ENCODE measurements at regions not wholly inside any gene's neighbourhood (a gene's known extent, or its start where the extent isn't known, plus 50 kb on each side); places are given as distances from the start of the nearest gene placed in this dataset.
"Not testable (repeated sequence)": the region's sequence is repeated elsewhere in the genome, so short reads cannot be mapped to it uniquely, and the experiment has no call there.

- DNase-seq (ENCODE audit: low read depth) = no peak
Measured at GRCh38 chr7:65800890-65801341, 72.0 kb upstream of the VKORC1L1 start.

GRCh38 chr7:65804887-65805286 is 68.0 kb upstream of the VKORC1L1 start:
- DNase-seq (ENCODE audit: low read depth) = peak; percentile 11

GRCh38 chr7:65807067-65807466 is 65.8 kb upstream of the VKORC1L1 start:
- DNase-seq (ENCODE audit: low read depth) = not testable (repeated sequence)

- no peak for DNase-seq (ENCODE audit: low read depth)
Measured at GRCh38 chr7:65809259-65809981, 63.5 kb upstream of the VKORC1L1 start.

- DNase-seq (ENCODE audit: low read depth) = no peak
Measured at GRCh38 chr7:65809982-65810288, 62.9 kb upstream of the VKORC1L1 start.

- peak; percentile 47 for DNase-seq (ENCODE audit: low read depth)
Measured at GRCh38 chr7:65812281-65812680, 60.6 kb upstream of the VKORC1L1 start.

- DNase-seq (ENCODE audit: low read depth) = peak; percentile 47
Measured at GRCh38 chr7:65814556-65815167, 58.2 kb upstream of the VKORC1L1 start.

- peak; percentile 8 for DNase-seq (ENCODE audit: low read depth)
Measured at GRCh38 chr7:65820287-65820950, 52.5 kb upstream of the VKORC1L1 start.
